MM.1S (cell line): ENCODE measurements at regions not wholly inside any gene's neighbourhood (a gene's known extent, or its start where the extent isn't known, plus 50 kb on each side); places are given as distances from the start of the nearest gene placed in this dataset.

Source experiments
- CTCF ChIP-seq: fragments of 300-600 bp; sonication (generic); IDR thresholded peaks from 2 replicates; pipeline ENCODE4 v1.5.1; 2016; ENCODE audit warnings: antibody characterized with exemption, low read length, mixed read lengths
- EZH2 ChIP-seq: fragments of 300-600 bp; sonication (generic); optimal IDR thresholded peaks from 2 replicates; pipeline ENCODE3; 2017; ENCODE audit warnings: low read depth, mild to moderate bottlenecking, antibody characterized with exemption, low read length, mixed read lengths
- EZH2phosphoT487 ChIP-seq: fragments of 300-600 bp; sonication (generic); IDR thresholded peaks from 2 replicates; pipeline ENCODE4 v1.6.1; 2018; ENCODE audit warnings: antibody characterized with exemption, low read length

GRCh38 chr1:110280126-110280525 is 59.1 kb upstream of the RBM15 start:
- no peak for TF ChIP-seq CTCF
- TF ChIP-seq EZH2 = no peak
- TF ChIP-seq EZH2phosphoT487 = no peak
